GM18505 (cell line): ENCODE measurements at regions not wholly inside any gene's neighbourhood (a gene's known extent, or its start where the extent isn't known, plus 50 kb on each side); places are given as distances from the start of the nearest gene placed in this dataset.
"Not testable (repeated sequence)": the region's sequence is repeated elsewhere in the genome, so short reads cannot be mapped to it uniquely, and the experiment has no call there.

Experiments used
- ATAC-seq: cut with Tn5 transposase; IDR thresholded peaks from one replicate; pipeline ENCODE4 v1.9.1; 2021; ENCODE audit not compliant: unreplicated experiment
- POLR2A ChIP-seq: IDR thresholded peaks from 4 replicates; pipeline ENCODE4 v1.6.1; 2011; ENCODE audit warnings: borderline replicate concordance; ENCODE audit not compliant: insufficient read depth, insufficient read length; ENCODE audit errors: extremely low read depth

- TF ChIP-seq POLR2A: no peak
- ATAC-seq: peak; percentile 52
Measured at GRCh38 chrX:95764972-95765451, 919.6 kb upstream of the DIAPH2 start.

- ATAC-seq: not testable (repeated sequence)
Measured at GRCh38 chrX:95771198-95771597, 913.4 kb upstream of the DIAPH2 start.

- no peak for ATAC-seq
- no peak for TF ChIP-seq POLR2A
Measured at GRCh38 chrX:95791876-95792275, 892.8 kb upstream of the DIAPH2 start.

- no peak for TF ChIP-seq POLR2A
- ATAC-seq: no peak
Measured at GRCh38 chrX:95797344-95797743, 887.3 kb upstream of the DIAPH2 start.

GRCh38 chrX:95823796-95824195, 860.8 kb upstream of the DIAPH2 start:
- no peak for TF ChIP-seq POLR2A
- ATAC-seq: no peak

- TF ChIP-seq POLR2A: no peak
- ATAC-seq: no peak
Measured at GRCh38 chrX:95835223-95835622, 849.4 kb upstream of the DIAPH2 start.

- no peak for ATAC-seq
Measured at GRCh38 chrX:95836517-95836916, 848.1 kb upstream of the DIAPH2 start.

GRCh38 chrX:95841863-95842262, 842.8 kb upstream of the DIAPH2 start:
- no peak for TF ChIP-seq POLR2A
- no peak for ATAC-seq

More at GRCh38 chrX:95836517-95836916, 848.1 kb upstream of the DIAPH2 start:
- no peak for TF ChIP-seq POLR2A

GRCh38 chrX:95860127-95860526, 824.5 kb upstream of the DIAPH2 start:
- no peak for TF ChIP-seq POLR2A

GRCh38 chrX:95875661-95876060, 809.0 kb upstream of the DIAPH2 start:
- TF ChIP-seq POLR2A: no peak
- no peak for ATAC-seq

More at GRCh38 chrX:95860127-95860526, 824.5 kb upstream of the DIAPH2 start:
- no peak for ATAC-seq

GRCh38 chrX:95878874-95879273, 805.8 kb upstream of the DIAPH2 start:
- ATAC-seq: no peak
- no peak for TF ChIP-seq POLR2A

- TF ChIP-seq POLR2A: no peak
- no peak for ATAC-seq
Measured at GRCh38 chrX:95884186-95884585, 800.5 kb upstream of the DIAPH2 start.

GRCh38 chrX:95885074-95885473, 799.6 kb upstream of the DIAPH2 start:
- ATAC-seq: no peak
- no peak for TF ChIP-seq POLR2A

- no peak for ATAC-seq
- TF ChIP-seq POLR2A: no peak
Measured at GRCh38 chrX:95889279-95889678, 795.4 kb upstream of the DIAPH2 start.

- no peak for TF ChIP-seq POLR2A
- no peak for ATAC-seq
Measured at GRCh38 chrX:95893636-95894035, 791.0 kb upstream of the DIAPH2 start.

GRCh38 chrX:95903490-95903889, 781.2 kb upstream of the DIAPH2 start:
- no peak for TF ChIP-seq POLR2A
- no peak for ATAC-seq

- ATAC-seq: no peak
- TF ChIP-seq POLR2A: no peak
Measured at GRCh38 chrX:95903975-95904374, 780.7 kb upstream of the DIAPH2 start.
